ENCODE measurements at regions not wholly inside any gene's neighbourhood (a gene's known extent, or its start where the extent isn't known, plus 50 kb on each side); places are given as distances from the start of the nearest gene placed in this dataset.

DNA sequence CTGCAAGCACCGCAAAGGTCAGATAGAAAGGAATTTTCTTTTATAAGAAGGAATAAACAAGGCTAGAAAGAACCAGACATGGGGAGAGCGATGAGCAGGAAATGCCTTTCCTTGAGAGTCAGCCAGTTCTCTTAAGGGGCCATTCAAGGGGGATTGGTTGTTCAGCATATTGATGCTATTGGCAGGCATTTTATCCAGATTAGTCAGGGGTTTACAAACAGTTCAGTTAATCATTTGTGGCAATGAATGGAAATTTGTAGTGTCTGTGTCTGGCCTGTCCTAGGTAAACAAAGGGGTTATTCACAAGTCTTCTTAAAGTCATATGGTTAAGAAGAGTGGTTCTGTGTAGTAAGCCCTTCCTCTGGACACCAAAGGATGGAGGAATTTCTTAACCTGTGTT is 184.7 kb upstream of the FRMPD4 start:
- ChIA-PET CTCF (interaction anchor here (1.7 kb wide), 1 partner anchor 9 kb away, joined by 6 read pairs; no protein-coding TSS in a partner anchor), POLR2A (no interaction called here)
- Histone ChIP-seq H3K9me1 (replicated peaks; ENCODE audit: control insufficient read depth, extremely low read depth, insufficient read depth, low read length) (no peaks in the 10 kb centered on the region), H3K4me1 (ENCODE audit: control insufficient read depth, extremely low read depth, insufficient read depth, low read length) (peaks cover 20% of the 10 kb centered on the region), H3K79me2 (ENCODE audit: control insufficient read depth, insufficient read depth, low read length) (no peaks in the 10 kb centered on the region), H3K36me3 (ENCODE audit: control insufficient read depth in 2 of 2, extremely low read depth in 1 of 2, insufficient read depth in 2 of 2, low read length in 2 of 2) (no peaks in the 10 kb centered on the region), H4K20me1 (replicated peaks; ENCODE audit: control insufficient read depth, extremely low read depth, insufficient read depth, low read length) (no peaks in the 10 kb centered on the region), H3K27me3 (ENCODE audit: control insufficient read depth in 2 of 2, insufficient read depth in 2 of 2, low read length in 2 of 2) (no peaks in the 10 kb centered on the region), H2AFZ (ENCODE audit: low read depth, low read length) (no peak overlapping the region), H3K27ac (ENCODE audit: insufficient read depth, low read depth, low read length) (peak overlapping the region; percentile 63), H3K9ac (replicated peaks; ENCODE audit: extremely low read depth, insufficient read depth, low read length) (peak overlapping the region; percentile 28), H3K4me2 (ENCODE audit: insufficient read depth, low read length) (peak overlapping the region; percentile 46), H3K9me3 (replicated peaks; ENCODE audit: control insufficient read depth, insufficient read depth, low read length) (no peaks in the 10 kb centered on the region), H3K4me3 (replicated peaks in 1 of 3; ENCODE audit: insufficient read depth in 1 of 3, low read depth in 1 of 3, low read length in 3 of 3) (no peak overlapping the region)
- BruUV-seq (replicated peaks): no TSS peak
- dilution Hi-C loops (cut with MboI; ENCODE audit: extremely low pct_ligation_motif_present, low sequenced_read_pairs) (no loop called here), intact Hi-C loops (cut with micrococcal nuclease) (loop anchor here (2.0 kb wide), 1 partner anchor 73 kb away; no protein-coding TSS in a partner anchor)
- DNase-seq (ENCODE audit: low read depth, low spot score) (no peak), FAIRE-seq (peak; percentile 79)
- peak; percentile 53 for TF ChIP-seq FOS (IDR thresholded peaks at IDR 0.05; ENCODE audit: borderline replicate concordance, insufficient read depth, low read length)
- TF ChIP-seq POLR2A (IDR thresholded peaks at IDR 0.05; ENCODE audit: low read depth, low read length): no peak

DNA sequence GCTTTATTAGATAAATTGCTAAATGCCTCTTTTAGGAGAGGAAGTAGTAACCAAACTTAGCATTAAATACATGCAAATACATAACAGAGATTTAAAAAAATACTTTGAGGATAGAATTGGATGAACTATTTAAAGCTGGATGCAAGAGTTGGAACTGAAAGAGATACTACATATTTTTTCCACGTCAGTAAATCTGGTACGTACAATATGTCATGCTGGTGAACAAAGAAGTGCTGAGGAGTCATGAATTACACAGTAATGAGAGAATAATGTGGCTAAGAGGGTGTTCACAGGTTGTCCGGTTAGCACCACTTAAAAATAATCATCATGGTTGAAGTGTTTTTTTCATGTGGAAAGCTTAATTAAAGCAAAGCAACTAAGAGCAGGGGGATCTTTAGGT is 184.1 kb upstream of the FRMPD4 start:
- DNase-seq (ENCODE audit: low read depth, low spot score) (no peak), FAIRE-seq (no peak)
- H3K9me3 ChIP-seq (replicated peaks; ENCODE audit: control insufficient read depth, insufficient read depth, low read length): no peaks in the 10 kb centered on the region
- ChIA-PET CTCF (no interaction called here), POLR2A (no interaction called here)
- H3K27ac ChIP-seq (ENCODE audit: insufficient read depth, low read depth, low read length): peak overlapping the region; percentile 63
- no peaks in the 10 kb centered on the region for H4K20me1 ChIP-seq (replicated peaks; ENCODE audit: control insufficient read depth, extremely low read depth, insufficient read depth, low read length)
- intact Hi-C loops (cut with micrococcal nuclease): no loop called here
- H3K27me3 ChIP-seq (ENCODE audit: control insufficient read depth in 2 of 2, insufficient read depth in 2 of 2, low read length in 2 of 2): no peaks in the 10 kb centered on the region
- BruUV-seq (replicated peaks): TSS peak; percentile 30
- peak overlapping the region; percentile 28 for H3K9ac ChIP-seq (replicated peaks; ENCODE audit: extremely low read depth, insufficient read depth, low read length)
- H3K4me3 ChIP-seq (replicated peaks in 1 of 3; ENCODE audit: insufficient read depth in 1 of 3, low read depth in 1 of 3, low read length in 3 of 3): no peak overlapping the region
- no peaks in the 10 kb centered on the region for H3K36me3 ChIP-seq (ENCODE audit: control insufficient read depth in 2 of 2, extremely low read depth in 1 of 2, insufficient read depth in 2 of 2, low read length in 2 of 2)
- dilution Hi-C loops (cut with MboI; ENCODE audit: extremely low pct_ligation_motif_present, low sequenced_read_pairs): no loop called here
- H2AFZ ChIP-seq (ENCODE audit: low read depth, low read length): no peak overlapping the region
- TF ChIP-seq POLR2AphosphoS5 (IDR thresholded peaks at IDR 0.05; ENCODE audit: insufficient read depth, low read depth, low read length) (no peak), MYC (IDR thresholded peaks at IDR 0.05; ENCODE audit: low read depth, low read length) (no peak), JUN (IDR thresholded peaks at IDR 0.05; ENCODE audit: borderline replicate concordance, insufficient read depth, insufficient read length, low read depth) (no peak), POLR2A (IDR thresholded peaks at IDR 0.05; ENCODE audit: low read depth, low read length) (no peak), EZH2 (IDR thresholded peaks at IDR 0.05; ENCODE audit: borderline replicate concordance, low read depth, low read length, severe bottlenecking) (no peak), GATA2 (IDR thresholded peaks at IDR 0.05; ENCODE audit: insufficient read depth, insufficient read length, low read depth, low read length) (no peak), FOS (IDR thresholded peaks at IDR 0.05; ENCODE audit: borderline replicate concordance, insufficient read depth, low read length) (no peak)
- TF ChIP-seq, protein P1, sequence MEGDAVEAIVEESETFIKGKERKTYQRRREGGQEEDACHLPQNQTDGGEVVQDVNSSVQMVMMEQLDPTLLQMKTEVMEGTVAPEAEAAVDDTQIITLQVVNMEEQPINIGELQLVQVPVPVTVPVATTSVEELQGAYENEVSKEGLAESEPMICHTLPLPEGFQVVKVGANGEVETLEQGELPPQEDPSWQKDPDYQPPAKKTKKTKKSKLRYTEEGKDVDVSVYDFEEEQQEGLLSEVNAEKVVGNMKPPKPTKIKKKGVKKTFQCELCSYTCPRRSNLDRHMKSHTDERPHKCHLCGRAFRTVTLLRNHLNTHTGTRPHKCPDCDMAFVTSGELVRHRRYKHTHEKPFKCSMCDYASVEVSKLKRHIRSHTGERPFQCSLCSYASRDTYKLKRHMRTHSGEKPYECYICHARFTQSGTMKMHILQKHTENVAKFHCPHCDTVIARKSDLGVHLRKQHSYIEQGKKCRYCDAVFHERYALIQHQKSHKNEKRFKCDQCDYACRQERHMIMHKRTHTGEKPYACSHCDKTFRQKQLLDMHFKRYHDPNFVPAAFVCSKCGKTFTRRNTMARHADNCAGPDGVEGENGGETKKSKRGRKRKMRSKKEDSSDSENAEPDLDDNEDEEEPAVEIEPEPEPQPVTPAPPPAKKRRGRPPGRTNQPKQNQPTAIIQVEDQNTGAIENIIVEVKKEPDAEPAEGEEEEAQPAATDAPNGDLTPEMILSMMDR (IDR thresholded peaks at IDR 0.05; ENCODE audit: extremely low read depth in 1 of 2, insufficient read depth in 1 of 2, low read depth in 1 of 2, low read length in 2 of 2): no peak
- TF ChIP-seq, protein P2, sequence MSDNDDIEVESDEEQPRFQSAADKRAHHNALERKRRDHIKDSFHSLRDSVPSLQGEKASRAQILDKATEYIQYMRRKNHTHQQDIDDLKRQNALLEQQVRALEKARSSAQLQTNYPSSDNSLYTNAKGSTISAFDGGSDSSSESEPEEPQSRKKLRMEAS (IDR thresholded peaks at IDR 0.05; ENCODE audit: insufficient read depth, insufficient read length): no peak
- no peaks in the 10 kb centered on the region for H3K79me2 ChIP-seq (ENCODE audit: control insufficient read depth, insufficient read depth, low read length)
- H3K4me2 ChIP-seq (ENCODE audit: insufficient read depth, low read length): peak overlapping the region; percentile 22
- no peaks in the 10 kb centered on the region for H3K9me1 ChIP-seq (replicated peaks; ENCODE audit: control insufficient read depth, extremely low read depth, insufficient read depth, low read length)
- peaks cover 20% of the 10 kb centered on the region for H3K4me1 ChIP-seq (ENCODE audit: control insufficient read depth, extremely low read depth, insufficient read depth, low read length)
